ENCODE measurements at regions not wholly inside any gene's neighbourhood (a gene's known extent, or its start where the extent isn't known, plus 50 kb on each side); places are given as distances from the start of the nearest gene placed in this dataset.

GRCh38 chr9:14438232-14439021 is 124.5 kb upstream of the NFIB start:
- TF ChIP-seq, protein P1, sequence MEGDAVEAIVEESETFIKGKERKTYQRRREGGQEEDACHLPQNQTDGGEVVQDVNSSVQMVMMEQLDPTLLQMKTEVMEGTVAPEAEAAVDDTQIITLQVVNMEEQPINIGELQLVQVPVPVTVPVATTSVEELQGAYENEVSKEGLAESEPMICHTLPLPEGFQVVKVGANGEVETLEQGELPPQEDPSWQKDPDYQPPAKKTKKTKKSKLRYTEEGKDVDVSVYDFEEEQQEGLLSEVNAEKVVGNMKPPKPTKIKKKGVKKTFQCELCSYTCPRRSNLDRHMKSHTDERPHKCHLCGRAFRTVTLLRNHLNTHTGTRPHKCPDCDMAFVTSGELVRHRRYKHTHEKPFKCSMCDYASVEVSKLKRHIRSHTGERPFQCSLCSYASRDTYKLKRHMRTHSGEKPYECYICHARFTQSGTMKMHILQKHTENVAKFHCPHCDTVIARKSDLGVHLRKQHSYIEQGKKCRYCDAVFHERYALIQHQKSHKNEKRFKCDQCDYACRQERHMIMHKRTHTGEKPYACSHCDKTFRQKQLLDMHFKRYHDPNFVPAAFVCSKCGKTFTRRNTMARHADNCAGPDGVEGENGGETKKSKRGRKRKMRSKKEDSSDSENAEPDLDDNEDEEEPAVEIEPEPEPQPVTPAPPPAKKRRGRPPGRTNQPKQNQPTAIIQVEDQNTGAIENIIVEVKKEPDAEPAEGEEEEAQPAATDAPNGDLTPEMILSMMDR (IDR thresholded peaks at IDR 0.05 in 2 of 3, conservative IDR thresholded peaks at IDR 0.05 in 1 of 3; ENCODE audit: borderline replicate concordance in 1 of 3, insufficient read depth in 1 of 3, low read depth in 2 of 3, low read length in 2 of 3) = no peak
- no peak for TF ChIP-seq EZH2 (IDR thresholded peaks at IDR 0.05)
- TF ChIP-seq, protein P2, sequence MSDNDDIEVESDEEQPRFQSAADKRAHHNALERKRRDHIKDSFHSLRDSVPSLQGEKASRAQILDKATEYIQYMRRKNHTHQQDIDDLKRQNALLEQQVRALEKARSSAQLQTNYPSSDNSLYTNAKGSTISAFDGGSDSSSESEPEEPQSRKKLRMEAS (IDR thresholded peaks at IDR 0.05) = no peak
- no peak for TF ChIP-seq POLR2A (IDR thresholded peaks at IDR 0.05; ENCODE audit: borderline replicate concordance, extremely low read depth, insufficient read depth, insufficient read length)
- no peak for TF ChIP-seq ZBTB33 (IDR thresholded peaks at IDR 0.05; ENCODE audit: extremely low read depth, insufficient replicate concordance, low read length)
- TF ChIP-seq RAD21 (IDR thresholded peaks at IDR 0.05; ENCODE audit: low read depth) = no peak
- no peak for TF ChIP-seq TCF7L2 (IDR thresholded peaks at IDR 0.05; ENCODE audit: borderline replicate concordance, extremely low read depth, insufficient read depth, insufficient read length)

All from HCT116 (cell line).